HG03025 (cell line): ENCODE measurements at regions not wholly inside any gene's neighbourhood (a gene's known extent, or its start where the extent isn't known, plus 50 kb on each side); places are given as distances from the start of the nearest gene placed in this dataset.

Source experiments
- ATAC-seq: cut with Tn5 transposase; IDR thresholded peaks from one replicate; pipeline ENCODE4 v1.9.1; 2021; ENCODE audit warnings: mild to moderate bottlenecking, moderate library complexity; ENCODE audit not compliant: unreplicated experiment, low FRiP score

DNA sequence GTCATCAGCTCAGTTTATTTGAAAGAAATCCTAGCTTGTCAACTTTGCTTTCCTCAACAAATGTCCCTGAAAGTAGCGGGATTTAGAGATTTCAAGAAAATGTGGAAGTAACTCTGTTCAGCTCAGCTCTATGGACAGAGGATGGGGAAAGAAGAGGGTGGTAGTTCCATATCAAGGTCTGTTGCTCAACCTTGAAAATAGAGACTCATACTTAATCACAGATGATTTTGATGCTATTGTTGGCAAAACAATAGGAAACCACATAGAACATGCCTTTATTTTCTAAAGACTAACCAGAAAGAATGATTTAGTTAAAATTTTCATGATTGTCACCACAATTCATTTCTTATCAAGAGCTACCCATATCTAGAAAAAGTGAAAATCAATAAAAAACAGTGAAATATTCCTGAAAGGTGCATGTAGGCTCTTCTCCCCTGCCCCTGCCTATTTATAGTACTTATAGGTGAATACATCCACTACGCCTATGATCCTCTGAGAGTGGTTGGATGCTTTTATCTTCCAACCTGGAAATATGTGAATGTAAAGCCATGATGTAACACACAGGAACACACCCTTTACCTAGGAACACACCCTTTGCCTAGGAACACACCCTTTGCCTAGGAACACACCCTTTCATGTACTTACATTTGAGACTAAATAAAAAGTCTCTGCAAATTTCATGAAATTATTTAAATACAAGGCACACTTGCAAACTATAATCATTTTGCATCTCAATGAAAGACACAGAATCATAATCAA lies 65.8 kb downstream of the ETAA1 start:
- ATAC-seq = no peak

DNA sequence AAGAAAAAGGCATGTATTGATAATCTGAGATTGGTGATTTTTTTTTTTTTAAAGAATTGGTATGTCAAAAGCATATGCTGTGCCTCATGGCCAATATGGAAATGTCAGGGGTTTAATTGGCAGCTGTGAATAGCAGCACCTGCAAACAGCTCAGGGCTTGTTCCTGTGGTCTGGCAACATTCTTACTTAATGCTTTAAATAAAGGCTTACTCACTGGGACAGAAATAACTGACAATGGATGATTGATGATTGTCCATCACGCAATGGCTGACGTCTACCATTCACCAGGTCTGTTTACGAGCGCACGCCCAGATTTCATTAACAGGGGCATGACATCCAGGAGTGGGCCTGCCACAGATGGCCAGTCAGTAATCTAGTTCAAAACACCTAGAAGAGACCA lies 66.7 kb downstream of the ETAA1 start:
- ATAC-seq = no peak

GRCh38 chr2:67465623-67466022 lies 68.5 kb downstream of the ETAA1 start:
- no peak for ATAC-seq

DNA sequence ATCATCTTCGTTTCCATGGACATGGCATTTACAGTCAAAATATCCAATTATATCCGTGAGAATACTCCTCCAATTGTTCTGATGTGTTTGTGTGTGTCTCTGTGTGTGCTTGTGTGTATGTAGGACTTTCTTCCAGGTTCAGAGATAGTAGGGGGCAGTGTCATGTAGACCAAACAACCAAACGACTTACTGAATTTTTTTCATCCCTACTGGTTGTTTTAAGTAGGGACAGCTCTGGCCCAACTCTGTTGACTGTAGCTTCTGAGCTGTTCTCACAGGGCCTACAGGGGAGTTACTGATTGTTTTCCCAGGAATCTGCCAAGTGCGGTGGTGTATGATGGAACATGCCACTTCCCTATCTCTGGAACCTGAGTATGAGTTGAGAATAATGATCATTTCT lies 69.6 kb downstream of the ETAA1 start:
- ATAC-seq = no peak

GRCh38 chr2:67471681-67472080 lies 74.5 kb downstream of the ETAA1 start:
- ATAC-seq = no peak

DNA sequence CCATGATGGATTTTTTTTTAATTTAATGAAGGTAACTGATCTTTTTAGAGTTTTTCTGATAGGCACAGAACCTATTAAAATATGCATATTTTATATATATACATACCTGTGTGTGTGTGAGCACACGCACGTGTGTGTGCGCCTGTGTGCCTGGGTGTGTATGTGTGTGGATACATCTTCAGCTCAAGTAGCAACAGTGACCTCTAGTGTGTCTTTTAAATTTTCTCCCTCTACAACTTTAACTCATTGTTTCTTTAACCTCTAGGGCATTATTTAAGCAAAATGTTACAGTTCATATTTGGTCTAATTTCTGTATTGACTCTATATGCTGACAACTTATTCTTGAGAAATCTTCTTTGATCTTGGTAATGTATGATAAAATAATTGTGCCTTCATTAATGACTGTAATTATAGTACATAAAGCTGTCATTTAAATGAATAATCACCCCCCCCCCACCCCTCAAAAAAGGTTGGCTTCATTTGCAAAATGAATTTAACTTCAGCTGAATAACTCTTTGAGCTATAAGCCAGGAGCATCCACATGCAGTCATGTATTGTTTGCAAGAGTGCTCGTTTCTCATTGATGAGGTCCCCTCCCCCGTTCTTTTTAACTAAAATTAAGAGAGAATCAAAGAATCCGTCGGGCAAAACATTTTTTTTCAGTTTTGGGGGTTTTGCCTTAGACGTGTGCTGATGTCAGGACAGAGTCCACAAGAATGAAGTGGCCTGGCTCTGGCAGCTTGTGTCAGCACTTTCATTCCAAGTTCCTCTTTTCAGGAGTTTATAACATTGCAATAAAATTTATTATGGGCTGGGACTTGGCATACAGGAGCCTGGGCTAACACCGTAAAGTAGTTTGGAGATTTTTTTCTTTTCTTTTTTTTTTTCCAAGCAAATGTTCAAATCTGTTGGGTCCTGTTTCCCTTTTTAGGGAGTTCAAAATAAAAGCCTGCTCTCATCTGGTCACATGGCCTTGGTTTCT lies 80.0 kb downstream of the ETAA1 start:
- no peak for ATAC-seq

DNA sequence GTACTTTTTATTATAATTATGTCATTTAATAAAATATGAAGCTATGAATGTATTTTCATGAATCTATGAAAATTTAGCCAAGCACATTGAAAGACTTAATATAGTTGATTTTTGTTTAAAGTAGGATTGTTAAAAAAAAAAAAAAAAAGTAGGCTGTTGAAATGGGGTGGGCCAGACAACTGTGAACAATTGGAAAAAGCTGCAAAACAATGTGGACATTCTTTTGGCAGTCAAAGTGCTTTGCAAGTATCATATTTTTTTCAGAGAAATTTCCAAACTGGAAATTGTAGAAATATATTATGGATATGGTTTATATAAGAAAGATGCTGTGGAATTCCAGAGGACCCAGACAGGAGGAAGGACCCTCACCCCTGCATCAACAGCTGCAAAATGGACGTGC lies 82.1 kb downstream of the ETAA1 start:
- ATAC-seq = no peak

- ATAC-seq = no peak
Observed at GRCh38 chr2:67485431-67485830, 88.3 kb downstream of the ETAA1 start.

GRCh38 chr2:67486041-67486796 lies 89.1 kb downstream of the ETAA1 start:
- no peak for ATAC-seq

GRCh38 chr2:67487993-67488392 lies 90.9 kb downstream of the ETAA1 start:
- no peak for ATAC-seq

GRCh38 chr2:67489396-67489795 lies 92.3 kb downstream of the ETAA1 start:
- ATAC-seq = no peak

DNA sequence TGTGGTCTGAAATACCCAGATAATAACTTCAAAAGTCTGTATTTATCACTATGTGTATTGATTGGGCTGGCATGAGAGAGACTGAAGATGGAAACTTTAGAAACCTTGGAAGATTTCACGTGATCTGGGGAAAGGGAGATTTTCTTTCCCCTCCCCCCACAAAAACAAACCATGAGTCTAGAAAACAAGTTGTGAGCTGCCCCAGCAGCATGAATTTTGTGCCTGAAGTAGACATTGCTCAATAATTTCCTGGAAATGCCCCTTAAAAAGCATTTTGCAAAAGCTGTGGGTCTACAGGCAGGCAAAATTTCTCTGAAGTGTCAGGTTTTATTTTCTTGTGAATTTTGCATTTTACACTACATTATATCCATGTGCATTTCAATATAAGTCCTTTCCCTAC lies 101.8 kb downstream of the ETAA1 start:
- ATAC-seq = no peak

DNA sequence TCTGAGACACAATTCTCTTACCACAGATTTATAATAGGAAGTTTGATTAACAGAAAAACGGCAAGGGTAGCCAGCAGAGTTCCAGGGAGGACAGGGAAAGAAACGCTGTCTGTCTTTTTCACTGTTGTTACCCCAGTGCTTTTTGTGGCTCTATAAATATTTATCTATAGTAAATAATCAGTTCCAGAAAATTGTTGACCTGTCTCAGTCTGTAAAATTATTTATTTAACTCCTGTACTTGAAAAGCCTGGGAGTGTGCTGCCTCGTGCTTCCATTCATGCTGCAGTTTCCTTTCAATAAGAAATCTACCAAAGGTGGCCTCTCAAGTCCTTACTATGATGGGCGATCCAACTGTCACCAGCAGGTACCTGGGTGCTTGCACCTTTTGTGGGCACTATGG lies 102.9 kb downstream of the ETAA1 start:
- ATAC-seq = no peak

GRCh38 chr2:67500541-67500940 lies 103.4 kb downstream of the ETAA1 start:
- no peak for ATAC-seq

GRCh38 chr2:67502346-67503065 lies 105.4 kb downstream of the ETAA1 start:
- no peak for ATAC-seq

DNA sequence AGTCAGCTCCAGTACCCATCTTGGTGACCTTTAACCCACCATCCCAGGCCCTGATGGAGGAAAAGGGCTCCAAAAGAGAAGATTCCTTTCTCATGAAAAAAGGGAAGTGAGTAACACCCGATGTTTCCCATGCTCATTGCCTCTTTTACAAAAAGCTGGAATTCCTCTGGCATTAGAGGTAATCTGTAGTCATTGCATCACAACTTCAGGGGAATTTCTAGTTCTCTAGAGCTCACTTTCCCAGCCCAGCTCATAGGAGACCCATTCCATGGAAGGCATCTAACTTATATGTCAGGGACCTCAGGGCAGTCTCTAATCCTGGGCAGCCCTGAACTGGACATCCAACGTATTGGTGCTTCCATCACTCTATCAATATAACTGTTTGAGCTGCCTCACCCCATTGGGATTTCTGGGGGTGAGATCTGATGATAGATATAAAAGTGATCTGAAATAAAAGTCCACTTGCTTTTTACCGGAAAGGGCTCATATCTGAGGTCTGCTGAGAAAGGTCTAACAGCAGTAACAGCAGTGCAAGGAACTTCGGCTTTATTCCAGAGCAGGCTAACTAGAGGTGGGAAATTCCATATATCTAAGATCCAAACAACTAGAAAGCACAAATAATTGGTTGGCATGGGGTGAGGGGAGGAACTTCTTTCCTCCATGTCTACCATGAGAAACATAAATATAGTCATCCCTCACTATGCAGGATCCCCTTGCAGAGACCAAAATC lies 106.1 kb downstream of the ETAA1 start:
- no peak for ATAC-seq

- ATAC-seq = no peak
Observed at GRCh38 chr2:67510745-67511144, 113.6 kb downstream of the ETAA1 start.

DNA sequence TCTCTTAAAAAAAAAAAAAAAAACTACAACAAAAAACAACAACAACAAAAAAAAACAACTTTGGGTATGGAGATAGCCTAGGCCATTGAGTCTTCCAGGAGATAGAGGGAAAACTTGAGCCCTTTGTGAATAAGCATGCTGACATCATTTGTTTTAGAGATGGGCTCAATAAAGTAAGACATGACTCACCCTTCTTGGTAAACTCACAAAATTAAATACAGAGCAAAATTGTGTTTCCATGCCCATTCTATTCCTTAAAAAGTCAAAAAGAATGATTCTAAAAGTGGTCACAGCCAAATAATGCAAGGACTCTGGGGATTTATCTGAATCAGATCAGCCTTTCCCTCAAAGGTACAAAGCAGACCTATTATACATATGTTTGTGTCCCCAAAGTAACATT lies 117.4 kb downstream of the ETAA1 start:
- no peak for ATAC-seq

DNA sequence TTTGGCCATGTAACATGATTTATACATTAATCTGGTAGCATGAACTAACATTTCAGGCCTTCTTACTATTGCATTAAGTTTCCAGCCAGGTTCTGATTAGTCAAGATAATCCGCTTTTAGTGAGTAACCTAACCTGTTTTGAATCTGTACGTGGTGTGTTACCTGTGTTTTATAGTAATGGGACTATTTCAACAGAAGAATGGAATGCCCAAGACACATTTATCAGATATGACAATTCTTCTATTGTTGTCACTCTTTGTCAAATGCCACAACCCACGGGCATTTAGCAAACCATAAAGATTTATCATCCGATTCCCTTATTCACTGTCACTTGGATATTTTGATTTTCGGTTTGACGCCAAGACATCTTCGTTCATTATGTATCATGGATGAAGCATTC lies 117.9 kb downstream of the ETAA1 start:
- ATAC-seq = no peak

DNA sequence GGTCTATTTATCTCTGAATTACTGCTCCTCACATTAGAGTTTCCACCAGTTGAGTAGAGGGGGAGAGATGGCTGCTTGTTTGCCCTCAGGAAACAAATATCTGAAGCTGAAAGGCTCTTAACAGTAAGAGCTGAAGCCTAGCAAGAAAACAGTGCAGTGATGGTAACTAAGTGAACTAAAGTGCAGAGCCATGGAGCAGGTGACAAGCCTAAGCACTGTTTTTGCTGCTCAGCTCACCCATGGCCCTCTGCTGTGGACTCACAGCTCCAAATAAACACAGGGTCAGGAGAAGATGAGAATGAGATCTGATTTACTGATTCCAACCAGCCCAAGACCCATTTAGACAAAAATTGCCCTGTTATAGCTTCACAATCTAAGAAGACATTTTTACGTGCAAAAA lies 118.4 kb downstream of the ETAA1 start:
- no peak for ATAC-seq
